MM.1S (cell line): ENCODE measurements at regions not wholly inside any gene's neighbourhood (a gene's known extent, or its start where the extent isn't known, plus 50 kb on each side); places are given as distances from the start of the nearest gene placed in this dataset.
"Not testable (repeated sequence)": the region's sequence is repeated elsewhere in the genome, so short reads cannot be mapped to it uniquely, and the experiment has no call there.

Experiments used
- DNase-seq: peaks from one replicate; pipeline ENCODE4 v3.0.0-alpha.2; 2015
- H2AFZ ChIP-seq: fragments of 300-600 bp; sonication (generic); 2 replicates; pipeline ENCODE4 v1.6.0; 2016; ENCODE audit warnings: antibody characterized with exemption, low read length
- H3F3A ChIP-seq: fragments of 300-600 bp; sonication (generic); 2 replicates; pipeline ENCODE4 v1.6.1; 2016; ENCODE audit warnings: mild to moderate bottlenecking, antibody characterized with exemption, low read length, moderate library complexity, mixed read lengths; ENCODE audit not compliant: insufficient read depth
- H3K27ac ChIP-seq: fragments of 300-600 bp; sonication (generic); 2 replicates; pipeline ENCODE4 v1.5.1; 2016; ENCODE audit warnings: mild to moderate bottlenecking, low read length
- H3K27me3 ChIP-seq: fragments of 300-600 bp; sonication (generic); replicated peaks from 2 replicates; pipeline ENCODE4 v1.6.0; 2016; ENCODE audit warnings: low read length; ENCODE audit not compliant: insufficient read depth
- H3K36me3 ChIP-seq: fragments of 300-600 bp; sonication (generic); replicated peaks from 2 replicates; pipeline ENCODE4 v1.6.1; 2016; ENCODE audit warnings: mild to moderate bottlenecking, low read length, mixed read lengths; ENCODE audit not compliant: insufficient read depth
- H3K4me1 ChIP-seq: fragments of 300-600 bp; sonication (generic); 2 replicates; pipeline ENCODE4 v1.6.1; 2016; ENCODE audit warnings: low read length, mixed read lengths
- H3K4me2 ChIP-seq: fragments of 300-600 bp; sonication (generic); 2 replicates; pipeline ENCODE4 v1.6.0; 2016; ENCODE audit warnings: low read depth, low read length
- H3K4me3 ChIP-seq: fragments of 300-600 bp; sonication (generic); 2 replicates; pipeline ENCODE4 v1.5.1; 2016; ENCODE audit warnings: low read length, mixed read lengths
- H3K79me2 ChIP-seq: fragments of 300-600 bp; sonication (generic); 2 replicates; pipeline ENCODE4 v1.6.1; 2016; ENCODE audit warnings: mixed run types, low read length, mixed read lengths
- H3K9ac ChIP-seq: fragments of 300-600 bp; sonication (generic); 2 replicates; pipeline ENCODE4 v1.6.1; 2016; ENCODE audit warnings: low read length, mixed read lengths
- H3K9me2 ChIP-seq: fragments of 300-600 bp; sonication (generic); replicated peaks from 2 replicates; pipeline ENCODE4 v1.6.1; 2016; ENCODE audit warnings: mild to moderate bottlenecking, low read length, mixed read lengths; ENCODE audit not compliant: insufficient read depth
- H3K9me3 ChIP-seq: fragments of 300-600 bp; sonication (generic); replicated peaks from 2 replicates; pipeline ENCODE4 v1.6.1; 2016; ENCODE audit warnings: mild to moderate bottlenecking, low read length, mixed read lengths; ENCODE audit not compliant: insufficient read depth
- H4K20me1 ChIP-seq: fragments of 300-600 bp; sonication (generic); 2 replicates; pipeline ENCODE4 v1.6.1; 2016; ENCODE audit warnings: mild to moderate bottlenecking, low read length, moderate library complexity, mixed read lengths; ENCODE audit not compliant: insufficient read depth
- CTCF ChIP-seq: fragments of 300-600 bp; sonication (generic); IDR thresholded peaks from 2 replicates; pipeline ENCODE4 v1.5.1; 2016; ENCODE audit warnings: antibody characterized with exemption, low read length, mixed read lengths
- EZH2 ChIP-seq: fragments of 300-600 bp; sonication (generic); optimal IDR thresholded peaks from 2 replicates; pipeline ENCODE3; 2017; ENCODE audit warnings: low read depth, mild to moderate bottlenecking, antibody characterized with exemption, low read length, mixed read lengths
- EZH2phosphoT487 ChIP-seq: fragments of 300-600 bp; sonication (generic); IDR thresholded peaks from 2 replicates; pipeline ENCODE4 v1.6.1; 2018; ENCODE audit warnings: antibody characterized with exemption, low read length

- Histone ChIP-seq H4K20me1 (no peaks in the 10 kb centered on the region), H2AFZ (no peak overlapping the region), H3K27me3 (no peaks in the 10 kb centered on the region), H3K4me3 (no peak overlapping the region), H3K79me2 (no peaks in the 10 kb centered on the region), H3K9me3 (no peaks in the 10 kb centered on the region), H3K4me2 (no peak overlapping the region), H3K27ac (no peak overlapping the region), H3K36me3 (no peaks in the 10 kb centered on the region), H3K9ac (no peak overlapping the region), H3F3A (no peaks in the 10 kb centered on the region), H3K9me2 (no peaks in the 10 kb centered on the region), H3K4me1 (no peaks in the 10 kb centered on the region)
- TF ChIP-seq CTCF (no peak), EZH2phosphoT487 (no peak), EZH2 (no peak)
- no peak for DNase-seq
Measured at GRCh38 chr1:103283371-103283770, 175.0 kb upstream of the COL11A1 start.

GRCh38 chr1:103275725-103276124 is 167.4 kb upstream of the COL11A1 start:
- Histone ChIP-seq H3K36me3 (no peaks in the 10 kb centered on the region), H3K27ac (no peak overlapping the region), H3K9me2 (no peaks in the 10 kb centered on the region), H3K27me3 (no peaks in the 10 kb centered on the region), H3K9me3 (no peaks in the 10 kb centered on the region), H3F3A (no peaks in the 10 kb centered on the region), H3K4me3 (no peak overlapping the region), H2AFZ (no peak overlapping the region), H3K4me2 (no peak overlapping the region), H4K20me1 (no peaks in the 10 kb centered on the region), H3K9ac (no peak overlapping the region), H3K4me1 (no peaks in the 10 kb centered on the region), H3K79me2 (no peaks in the 10 kb centered on the region)
- no peak for DNase-seq
- no peak for TF ChIP-seq EZH2
- no peak for TF ChIP-seq EZH2phosphoT487
- TF ChIP-seq CTCF = no peak

DNA sequence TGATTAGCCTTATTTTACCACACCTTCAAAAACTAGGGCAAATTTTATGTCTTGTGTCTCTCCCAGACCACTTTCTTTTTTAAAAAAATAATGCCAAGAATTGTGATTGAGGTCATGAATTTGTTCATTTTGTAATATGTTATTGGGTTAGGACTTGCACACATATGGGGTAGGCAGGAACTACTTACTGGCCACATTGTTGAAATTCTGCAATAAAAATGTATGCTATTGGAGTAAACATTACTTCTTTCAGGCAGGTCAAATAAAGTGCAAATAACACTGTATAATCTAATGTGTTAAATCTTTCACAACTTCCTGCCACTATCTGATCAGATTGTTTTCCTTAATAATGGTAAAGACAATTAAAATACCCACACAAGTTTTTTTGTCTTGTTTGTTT is 166.6 kb upstream of the COL11A1 start:
- H3K27ac ChIP-seq = no peak overlapping the region
- H3K4me1 ChIP-seq = no peaks in the 10 kb centered on the region
- no peaks in the 10 kb centered on the region for H3K27me3 ChIP-seq
- no peak overlapping the region for H2AFZ ChIP-seq
- H3K4me3 ChIP-seq = no peak overlapping the region
- no peaks in the 10 kb centered on the region for H4K20me1 ChIP-seq
- H3K79me2 ChIP-seq = no peaks in the 10 kb centered on the region
- no peaks in the 10 kb centered on the region for H3K9me2 ChIP-seq
- H3K9ac ChIP-seq = no peak overlapping the region
- H3K4me2 ChIP-seq = no peak overlapping the region
- H3K9me3 ChIP-seq = no peaks in the 10 kb centered on the region
- H3K36me3 ChIP-seq = no peaks in the 10 kb centered on the region
- H3F3A ChIP-seq = no peaks in the 10 kb centered on the region
- no peak for TF ChIP-seq EZH2
- no peak for TF ChIP-seq EZH2phosphoT487
- TF ChIP-seq CTCF = no peak
- DNase-seq = no peak

GRCh38 chr1:103273106-103273505 is 164.8 kb upstream of the COL11A1 start:
- H3K9me3 ChIP-seq = no peaks in the 10 kb centered on the region
- H3K79me2 ChIP-seq = no peaks in the 10 kb centered on the region
- no peak for DNase-seq
- no peak overlapping the region for H2AFZ ChIP-seq
- H3K9me2 ChIP-seq = no peaks in the 10 kb centered on the region
- TF ChIP-seq EZH2 = no peak
- no peak for TF ChIP-seq EZH2phosphoT487
- no peak for TF ChIP-seq CTCF
- H3K27ac ChIP-seq = no peak overlapping the region
- H3K4me2 ChIP-seq = no peak overlapping the region
- no peaks in the 10 kb centered on the region for H3F3A ChIP-seq
- H3K36me3 ChIP-seq = no peaks in the 10 kb centered on the region
- no peak overlapping the region for H3K9ac ChIP-seq
- H4K20me1 ChIP-seq = no peaks in the 10 kb centered on the region
- H3K4me1 ChIP-seq = no peaks in the 10 kb centered on the region
- no peak overlapping the region for H3K4me3 ChIP-seq
- no peaks in the 10 kb centered on the region for H3K27me3 ChIP-seq

- DNase-seq, H3K36me3 ChIP-seq, H4K20me1 ChIP-seq, H3F3A ChIP-seq, H3K9me3 ChIP-seq, H3K4me2 ChIP-seq, H3K4me3 ChIP-seq, H3K27ac ChIP-seq, H3K9me2 ChIP-seq, H3K9ac ChIP-seq, H3K79me2 ChIP-seq, H3K4me1 ChIP-seq, H3K27me3 ChIP-seq, H2AFZ ChIP-seq: not testable (repeated sequence)
Measured at GRCh38 chr1:103271471-103271870, 163.1 kb upstream of the COL11A1 start.
